HG02571 (cell line): ENCODE measurements at regions not wholly inside any gene's neighbourhood (a gene's known extent, or its start where the extent isn't known, plus 50 kb on each side); places are given as distances from the start of the nearest gene placed in this dataset.
"Not testable (repeated sequence)": the region's sequence is repeated elsewhere in the genome, so short reads cannot be mapped to it uniquely, and the experiment has no call there.

Experiments
- ATAC-seq: cut with Tn5 transposase; IDR thresholded peaks from one replicate; pipeline ENCODE4 v1.9.1; 2021; ENCODE audit warnings: mild to moderate bottlenecking, moderate library complexity; ENCODE audit not compliant: unreplicated experiment

DNA sequence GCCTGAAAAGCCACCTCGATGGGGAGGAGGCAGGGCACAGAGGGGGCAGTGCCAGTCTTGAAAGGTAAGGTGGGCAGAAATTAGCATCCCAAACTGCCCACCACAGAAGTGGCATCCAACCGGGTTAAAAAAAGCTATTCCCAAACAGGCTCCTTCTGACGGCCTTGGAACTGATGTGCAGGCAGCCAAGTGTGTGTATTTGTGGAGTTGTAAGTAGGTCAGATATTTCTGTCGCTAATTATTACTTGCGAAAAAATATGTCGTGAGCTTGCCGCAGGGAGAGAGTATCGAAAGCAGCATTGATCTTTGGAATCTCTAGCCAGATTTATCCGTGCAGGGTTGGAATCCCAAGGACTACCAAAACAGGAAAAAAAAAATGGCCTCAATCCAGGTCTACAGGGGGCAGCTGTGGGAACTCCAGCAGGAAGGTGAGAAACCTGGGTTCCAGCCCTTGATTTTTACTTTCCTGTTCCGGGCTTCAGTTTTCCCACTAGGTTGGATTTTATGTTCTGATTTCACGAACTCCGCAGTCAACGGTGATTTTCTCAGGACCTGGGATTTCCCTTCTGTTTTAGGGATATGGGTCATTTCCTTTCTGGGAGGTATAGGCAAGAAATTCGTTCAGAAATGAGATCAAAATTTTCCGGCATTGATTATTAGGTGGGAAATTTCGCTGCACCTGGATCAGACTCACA is 200.8 kb downstream of the RGS3 start:
- ATAC-seq, result no peak

- ATAC-seq, result no peak
Observed at GRCh38 chr9:113665064-113665463, 201.5 kb downstream of the RGS3 start.

DNA sequence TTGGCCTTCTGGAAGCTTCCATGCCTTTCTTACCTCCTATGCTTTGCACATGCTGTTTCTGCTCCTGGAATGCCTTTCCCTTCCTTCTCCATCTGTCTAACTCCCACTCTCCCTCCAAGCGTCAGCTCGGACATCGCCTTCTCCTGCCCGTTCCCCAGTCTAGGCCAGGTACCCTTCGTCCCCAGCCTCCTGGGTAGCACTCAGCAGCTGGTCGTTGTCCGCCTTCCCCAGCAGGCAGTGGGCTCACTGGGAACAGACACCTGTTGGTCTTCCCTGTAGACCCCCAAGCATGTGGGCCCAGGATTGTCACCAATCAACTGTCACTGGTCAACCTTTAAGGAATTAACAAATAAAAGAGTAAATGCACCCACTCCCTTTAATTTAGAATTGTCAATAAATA is 202.2 kb downstream of the RGS3 start:
- no peak for ATAC-seq

GRCh38 chr9:113668061-113668460 is 204.5 kb downstream of the RGS3 start:
- no peak for ATAC-seq

DNA sequence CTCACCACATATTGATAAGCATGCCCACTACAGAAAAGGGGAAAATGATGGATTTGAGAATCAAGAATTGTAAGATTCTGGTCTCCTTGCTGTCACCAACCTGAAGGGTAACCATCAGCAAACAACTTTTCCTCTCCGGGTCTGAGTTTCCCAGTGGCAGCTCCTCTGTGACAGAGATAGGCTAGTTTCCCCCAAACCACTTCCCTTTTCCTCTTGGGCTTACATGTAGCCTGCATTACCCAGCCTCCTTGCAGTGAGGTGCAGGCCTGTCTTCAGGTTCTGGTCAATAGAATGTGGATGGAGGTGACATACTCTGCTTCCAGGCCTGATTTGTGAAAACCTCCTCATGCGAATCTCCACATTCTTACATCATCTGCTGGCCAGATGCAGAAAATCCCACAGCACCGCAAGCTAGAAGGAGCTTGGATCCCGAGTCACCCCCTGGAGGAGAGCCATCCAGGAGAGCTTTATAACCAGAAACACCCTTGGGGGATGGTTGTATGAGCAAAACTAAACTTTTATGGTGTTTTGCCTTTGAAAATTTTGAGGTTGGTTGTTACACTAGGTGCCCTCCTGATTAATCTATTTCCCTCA is 206.1 kb downstream of the RGS3 start:
- no peak for ATAC-seq

- ATAC-seq, result no peak
Observed at GRCh38 chr9:113673726-113674125, 202.4 kb upstream of the ZNF618 start.

- ATAC-seq, result no peak
Observed at GRCh38 chr9:113674436-113674835, 201.7 kb upstream of the ZNF618 start.

GRCh38 chr9:113675475-113675941 is 200.6 kb upstream of the ZNF618 start:
- ATAC-seq, result no peak

GRCh38 chr9:113677057-113677456 is 199.1 kb upstream of the ZNF618 start:
- ATAC-seq, result no peak

- ATAC-seq, result no peak
Observed at GRCh38 chr9:113677569-113677968, 198.5 kb upstream of the ZNF618 start.

- no peak for ATAC-seq
Observed at GRCh38 chr9:113678119-113678858, 197.8 kb upstream of the ZNF618 start.

DNA sequence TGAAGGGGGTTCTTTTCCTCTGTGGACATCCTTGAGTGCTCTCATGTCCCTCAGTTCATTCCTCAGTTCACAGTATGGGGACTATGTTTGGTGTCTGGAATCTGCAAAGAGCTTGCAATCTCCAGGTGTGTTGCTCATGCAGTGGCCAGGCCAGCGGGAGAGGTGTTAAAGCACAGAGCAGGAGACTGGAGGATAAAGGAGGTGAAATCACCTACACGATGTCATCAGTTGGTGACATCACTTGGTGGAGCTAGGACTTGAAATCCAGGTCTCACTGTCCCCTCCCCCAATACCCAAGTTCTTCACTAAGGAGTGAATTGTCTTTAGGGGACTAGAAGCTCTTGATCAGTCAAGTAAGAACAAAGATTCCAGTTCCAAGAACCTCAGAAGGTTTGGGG is 197.3 kb upstream of the ZNF618 start:
- no peak for ATAC-seq

- ATAC-seq, result no peak
Observed at GRCh38 chr9:113682297-113682771, 193.8 kb upstream of the ZNF618 start.

DNA sequence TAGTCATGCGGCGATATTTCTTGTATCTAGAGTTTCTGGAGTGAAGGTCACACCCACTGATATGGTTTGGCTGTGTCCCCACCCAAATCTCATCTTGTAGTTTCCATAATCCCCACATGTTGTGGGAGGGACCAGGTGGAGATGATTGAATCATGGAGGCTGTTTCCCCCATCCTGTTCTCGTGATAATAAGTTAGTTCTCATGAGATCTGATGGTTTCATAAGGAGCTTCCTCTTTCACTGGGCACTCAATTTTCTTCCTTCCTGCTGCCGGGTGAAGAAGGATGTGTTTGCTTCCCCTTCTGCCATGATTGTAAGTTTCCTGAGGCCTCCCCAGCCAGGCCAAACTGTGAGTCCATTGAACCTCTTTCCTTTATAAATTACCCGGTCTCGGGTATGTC is 190.5 kb upstream of the ZNF618 start:
- not testable (repeated sequence) for ATAC-seq

DNA sequence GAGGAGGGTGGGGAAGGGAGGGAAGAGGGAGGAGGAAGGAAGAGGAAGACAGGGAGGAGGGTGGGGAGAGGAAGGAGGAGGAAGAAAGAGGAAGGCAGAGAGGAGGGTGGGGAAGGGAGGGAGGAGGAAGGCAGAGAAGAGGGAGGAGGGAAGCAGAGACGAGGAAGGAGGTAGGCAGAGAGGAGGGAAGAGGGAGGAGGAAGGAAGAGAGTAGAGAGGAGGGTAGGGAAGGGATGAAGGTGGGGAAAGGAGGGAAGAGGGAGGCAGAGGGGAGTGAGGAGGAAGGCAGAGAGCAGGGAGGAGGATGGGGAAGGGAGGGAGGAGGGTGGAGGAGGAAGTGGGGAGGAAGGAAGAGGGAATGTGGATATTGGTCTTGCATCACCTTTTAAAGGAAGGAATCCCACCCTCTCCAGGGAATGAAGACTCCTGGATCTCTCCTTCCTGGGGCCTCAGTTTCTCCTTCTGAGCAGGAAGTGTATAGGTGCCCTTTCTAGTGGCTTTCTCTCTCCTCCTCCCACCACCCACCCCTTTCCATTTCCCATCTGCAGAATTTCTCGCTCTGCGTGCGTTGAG is 188.9 kb upstream of the ZNF618 start:
- ATAC-seq, result no peak

DNA sequence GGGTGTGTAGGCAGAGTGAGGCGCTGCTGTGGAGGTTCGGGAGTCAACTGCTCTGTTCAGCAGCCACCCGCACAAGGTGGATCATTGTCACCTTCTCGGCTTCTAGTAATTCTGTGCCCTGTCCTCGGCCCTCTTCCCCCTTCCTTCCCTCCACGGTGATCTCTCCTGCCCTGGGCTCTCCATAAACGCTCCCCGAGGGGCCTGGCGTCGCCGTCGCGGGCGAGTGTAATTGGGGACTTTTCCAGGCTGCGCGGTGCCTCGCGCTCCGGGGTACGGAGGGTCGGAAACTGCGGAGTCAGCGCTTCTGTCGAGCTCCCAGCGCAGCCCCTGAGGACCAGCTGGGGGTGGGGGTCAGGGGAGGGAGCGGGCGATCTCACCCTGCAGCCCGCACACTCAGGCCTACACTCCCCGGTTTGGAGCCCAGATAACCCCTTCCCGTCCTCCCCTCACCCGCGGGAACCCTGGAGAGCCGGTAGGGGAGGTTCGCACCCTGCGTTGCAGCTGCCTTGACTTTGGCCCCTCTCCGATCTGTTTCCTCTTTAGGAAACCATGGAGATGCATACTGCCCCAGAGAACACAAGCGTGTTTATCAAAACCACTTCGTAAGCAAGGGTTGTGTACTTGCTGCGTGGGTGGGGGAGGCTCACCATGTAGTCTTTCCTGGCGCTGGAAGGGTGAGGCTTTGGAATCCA is 188.3 kb upstream of the ZNF618 start:
- no peak for ATAC-seq

GRCh38 chr9:113690055-113690740 is 185.9 kb upstream of the ZNF618 start:
- ATAC-seq, result no peak

- no peak for ATAC-seq
Observed at GRCh38 chr9:113692256-113692655, 183.9 kb upstream of the ZNF618 start.

GRCh38 chr9:113694912-113695311 is 181.2 kb upstream of the ZNF618 start:
- ATAC-seq, result no peak

DNA sequence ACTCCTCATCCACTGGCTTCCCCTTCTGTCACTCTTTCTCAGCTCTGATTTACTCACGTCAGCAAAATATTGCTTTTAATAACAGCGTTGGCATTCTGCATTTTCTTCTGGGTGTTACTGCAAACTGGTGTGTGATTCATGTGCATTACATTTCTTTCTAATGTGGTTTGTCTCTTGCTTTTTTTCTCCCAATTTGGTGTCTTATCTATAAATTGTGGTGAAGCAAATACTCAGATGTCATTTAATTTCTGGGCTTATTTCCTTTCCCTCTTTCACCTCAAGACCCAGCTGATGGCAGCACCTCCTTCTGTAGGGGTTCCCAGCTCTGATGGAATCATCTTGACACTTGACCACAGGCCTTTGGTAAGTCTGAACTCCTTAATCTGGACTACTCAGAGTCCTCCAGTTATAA is 180.7 kb upstream of the ZNF618 start:
- ATAC-seq, result no peak
